ENCODE measurements at regions not wholly inside any gene's neighbourhood (a gene's known extent, or its start where the extent isn't known, plus 50 kb on each side); places are given as distances from the start of the nearest gene placed in this dataset.

GRCh38 chr4:130511776-130512175, 1415.8 kb downstream of the C4orf33 start (continued):
- TF ChIP-seq CTCF (IDR thresholded peaks at IDR 0.05 in 2 of 3, conservative IDR thresholded peaks at IDR 0.05 in 1 of 3; ENCODE audit: control insufficient read depth in 2 of 3, extremely low read depth in 1 of 3, insufficient read depth in 1 of 3, low read depth in 3 of 3, low read length in 3 of 3): no peak
- TF ChIP-seq ATF2 (IDR thresholded peaks at IDR 0.05; ENCODE audit: low read length): no peak
- TF ChIP-seq SIN3A (IDR thresholded peaks at IDR 0.05; ENCODE audit: low read depth, low read length): no peak
- no peak for TF ChIP-seq NFYB (IDR thresholded peaks at IDR 0.05; ENCODE audit: insufficient read depth, low read depth, low read length)
- TF ChIP-seq RB1 (IDR thresholded peaks at IDR 0.05; ENCODE audit: borderline replicate concordance): no peak

- no TSS peak for BruUV-seq (replicated peaks)
- POLR2A ChIA-PET: no interaction called here
Measured at GRCh38 chr4:130524057-130524456, 1428.1 kb downstream of the C4orf33 start.

More at GRCh38 chr4:130524057-130524456, 1428.1 kb downstream of the C4orf33 start:
- Histone ChIP-seq H3K36me3 (ENCODE audit: control insufficient read depth in 2 of 2, insufficient read depth in 2 of 2, low read length in 1 of 2) (no peaks in the 10 kb centered on the region), H2AFZ (ENCODE audit: control insufficient read depth, low read depth, low read length) (no peak overlapping the region), H3K9ac (ENCODE audit: control insufficient read depth, insufficient read depth, low read length) (no peak overlapping the region), H4K20me1 (ENCODE audit: control insufficient read depth, insufficient read depth) (no peaks in the 10 kb centered on the region), H3K9me3 (replicated peaks; ENCODE audit: control insufficient read depth, insufficient read depth, low read length) (no peaks in the 10 kb centered on the region; the same call in 2 of the 3 replicates), H3K27me3 (replicated peaks in 1 of 2; ENCODE audit: control insufficient read depth in 2 of 2, insufficient read depth in 2 of 2, low read length in 1 of 2) (no peaks in the 10 kb centered on the region), H3K4me3 (no peak overlapping the region), H3K27ac (ENCODE audit: control insufficient read depth, insufficient read depth) (no peak overlapping the region), H3K79me2 (ENCODE audit: control insufficient read depth, insufficient read depth, low read length) (no peaks in the 10 kb centered on the region), H3K4me1 (ENCODE audit: control insufficient read depth, insufficient read depth, low read length) (no peaks in the 10 kb centered on the region), H3K4me2 (ENCODE audit: control insufficient read depth, insufficient read depth) (no peak overlapping the region)
- WGBS (ENCODE audit: insufficient coverage, insufficient replicate concordance, low lambda C conversion rate, missing lambda C conversion rate): 33% methylated on average over 1 of the region's 1 CpG
- in situ Hi-C loops (cut with MboI): no loop called here
- intact Hi-C loops (cut with micrococcal nuclease; ENCODE audit: unreplicated experiment): no loop called here
- ATAC-seq: no peak
- ChIA-PET RAD21 (ENCODE audit: unreplicated experiment) (no interaction called here), CTCF (no interaction called here), SMC1A (ENCODE audit: uncharacterized antibody, unreplicated experiment) (no interaction called here)
- DNase-seq (ENCODE audit: low read depth, low spot score): no peak
- FAIRE-seq: no peak
- TF ChIP-seq SMAD1 (IDR thresholded peaks at IDR 0.05; ENCODE audit: low read depth, partially characterized antibody): no peak
- no peak for TF ChIP-seq CREB1 (IDR thresholded peaks at IDR 0.05; ENCODE audit: low read depth)
- TF ChIP-seq POU2F2 (IDR thresholded peaks at IDR 0.05; ENCODE audit: borderline replicate concordance, low read depth, low read length): no peak
- no peak for TF ChIP-seq REST (IDR thresholded peaks at IDR 0.05; ENCODE audit: low read depth, low read length)

All from GM12878 (cell line).